ENCODE measurements at regions not wholly inside any gene's neighbourhood (a gene's known extent, or its start where the extent isn't known, plus 50 kb on each side); places are given as distances from the start of the nearest gene placed in this dataset.

DNA sequence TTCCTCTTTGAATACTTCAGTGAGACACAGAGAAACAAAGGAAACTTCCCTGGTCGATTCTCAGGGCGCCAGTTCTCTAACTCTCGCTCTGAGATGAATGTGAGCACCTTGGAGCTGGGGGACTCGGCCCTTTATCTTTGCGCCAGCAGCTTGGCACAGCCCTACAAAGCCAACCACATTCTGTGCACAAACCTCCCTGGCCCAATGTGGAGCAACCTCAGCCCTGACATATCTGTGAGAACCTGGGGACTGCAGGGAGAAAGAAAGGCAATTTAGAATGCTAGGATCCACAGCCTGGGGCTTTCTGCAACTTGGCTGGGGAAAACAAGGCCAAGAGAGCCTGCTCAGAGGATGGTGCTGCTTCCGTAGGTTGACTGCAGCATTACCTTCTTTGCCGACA lies 63.5 kb upstream of the PRSS58 start:
- TF ChIP-seq, protein P1, sequence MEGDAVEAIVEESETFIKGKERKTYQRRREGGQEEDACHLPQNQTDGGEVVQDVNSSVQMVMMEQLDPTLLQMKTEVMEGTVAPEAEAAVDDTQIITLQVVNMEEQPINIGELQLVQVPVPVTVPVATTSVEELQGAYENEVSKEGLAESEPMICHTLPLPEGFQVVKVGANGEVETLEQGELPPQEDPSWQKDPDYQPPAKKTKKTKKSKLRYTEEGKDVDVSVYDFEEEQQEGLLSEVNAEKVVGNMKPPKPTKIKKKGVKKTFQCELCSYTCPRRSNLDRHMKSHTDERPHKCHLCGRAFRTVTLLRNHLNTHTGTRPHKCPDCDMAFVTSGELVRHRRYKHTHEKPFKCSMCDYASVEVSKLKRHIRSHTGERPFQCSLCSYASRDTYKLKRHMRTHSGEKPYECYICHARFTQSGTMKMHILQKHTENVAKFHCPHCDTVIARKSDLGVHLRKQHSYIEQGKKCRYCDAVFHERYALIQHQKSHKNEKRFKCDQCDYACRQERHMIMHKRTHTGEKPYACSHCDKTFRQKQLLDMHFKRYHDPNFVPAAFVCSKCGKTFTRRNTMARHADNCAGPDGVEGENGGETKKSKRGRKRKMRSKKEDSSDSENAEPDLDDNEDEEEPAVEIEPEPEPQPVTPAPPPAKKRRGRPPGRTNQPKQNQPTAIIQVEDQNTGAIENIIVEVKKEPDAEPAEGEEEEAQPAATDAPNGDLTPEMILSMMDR (conservative IDR thresholded peaks at IDR 0.05 in 1 of 2, IDR thresholded peaks at IDR 0.05 in 1 of 2; ENCODE audit: low read depth in 1 of 2, low read length in 2 of 2), result no peak
- TF ChIP-seq EZH2 (IDR thresholded peaks at IDR 0.05; ENCODE audit: low read length, missing control alignments), result no peak
